ENCODE measurements at regions not wholly inside any gene's neighbourhood (a gene's known extent, or its start where the extent isn't known, plus 50 kb on each side); places are given as distances from the start of the nearest gene placed in this dataset.

DNA sequence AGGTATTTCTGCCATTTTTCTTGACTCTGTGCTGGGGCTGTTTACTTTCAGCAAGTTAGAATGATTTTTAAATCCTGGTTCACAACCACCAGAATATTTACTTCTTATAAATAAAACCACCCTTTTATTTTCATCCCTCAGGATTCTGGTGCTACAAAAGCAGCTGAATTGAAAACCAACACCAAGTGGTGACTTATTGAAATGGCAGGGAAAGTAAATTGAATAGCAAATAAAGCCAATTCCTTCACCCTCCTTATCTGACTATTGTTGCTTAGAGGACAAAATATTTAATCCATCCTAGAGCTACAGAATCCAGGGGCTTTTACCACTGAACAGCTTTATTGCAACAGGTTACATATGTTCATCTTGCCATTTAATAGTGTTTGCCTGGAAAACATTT, 828.6 kb upstream of the GHITM start:
- no TSS peak for BruUV-seq (replicated peaks)
- intact Hi-C loops (cut with micrococcal nuclease) = no loop called here

More for the DNA sequence above, 828.6 kb upstream of the GHITM start:
- no peak for ATAC-seq
- Histone ChIP-seq H3K9ac (ENCODE audit: low read length) (no peak overlapping the region), H4K20me1 (ENCODE audit: insufficient read depth) (no peaks in the 10 kb centered on the region), H3K4me3 (replicated peaks in 1 of 2; ENCODE audit: low read depth in 1 of 2, low read length in 2 of 2) (no peak overlapping the region), H2AFZ (ENCODE audit: low read depth, low read length, poor library complexity, severe bottlenecking) (no peak overlapping the region), H3K4me2 (ENCODE audit: low read length) (no peak overlapping the region), H3K79me2 (ENCODE audit: insufficient read depth, low read length) (no peaks in the 10 kb centered on the region), H3K27ac (ENCODE audit: low read depth, low read length) (no peak overlapping the region), H3K9me3 (ENCODE audit: control insufficient read depth in 1 of 2, insufficient read depth in 1 of 2, low read depth in 1 of 2, low read length in 2 of 2) (peaks cover 8 to 39% of the 10 kb centered on the region in 2 experiments; a peak in 2 of 4 replicates), H3K27me3 (ENCODE audit: insufficient read depth, low read length) (no peaks in the 10 kb centered on the region), H3K36me3 (ENCODE audit: control insufficient read depth in 1 of 2, insufficient read depth in 2 of 2, low read length in 2 of 2) (no peaks in the 10 kb centered on the region), H3K4me1 (ENCODE audit: control insufficient read depth in 1 of 2, insufficient read depth in 2 of 2, low read length in 2 of 2) (no peaks in the 10 kb centered on the region), H3K9me2 (ENCODE audit: insufficient read depth) (no peaks in the 10 kb centered on the region)
- POLR2A ChIA-PET = no interaction called here
- CTCF ChIA-PET = no interaction called here
- no peak for DNase-seq (ENCODE audit: low read depth, low spot score)
- RAD21 ChIA-PET (ENCODE audit: low non-redundant PET in 1 of 2, low total read pairs in 2 of 2, uncharacterized antibody in 2 of 2, unreplicated experiment in 2 of 2) = no interaction called here
- TF ChIP-seq TCF7L2 (IDR thresholded peaks at IDR 0.05; ENCODE audit: borderline replicate concordance, extremely low read depth, insufficient read depth, insufficient read length) (no peak), CBX3 (IDR thresholded peaks at IDR 0.05; ENCODE audit: low read depth) (no peak), EZH2phosphoT487 (IDR thresholded peaks at IDR 0.05; ENCODE audit: borderline replicate concordance) (no peak), FOSL1 (IDR thresholded peaks at IDR 0.05; ENCODE audit: low read depth) (no peak), RAD21 (IDR thresholded peaks at IDR 0.05; ENCODE audit: low read depth) (no peak), ZFX (IDR thresholded peaks at IDR 0.05) (no peak), ZNF274 (IDR thresholded peaks at IDR 0.05; ENCODE audit: low read depth, low read length) (no peak), SP1 (IDR thresholded peaks at IDR 0.05; ENCODE audit: low read depth) (no peak), JUND (IDR thresholded peaks at IDR 0.05) (no peak), CEBPB (IDR thresholded peaks at IDR 0.05; ENCODE audit: low read depth) (no peak), POLR2AphosphoS5 (IDR thresholded peaks at IDR 0.05; ENCODE audit: low read depth, low read length) (no peak), ELF1 (IDR thresholded peaks at IDR 0.05; ENCODE audit: borderline replicate concordance, low read depth) (no peak)
- TF ChIP-seq, protein P1, sequence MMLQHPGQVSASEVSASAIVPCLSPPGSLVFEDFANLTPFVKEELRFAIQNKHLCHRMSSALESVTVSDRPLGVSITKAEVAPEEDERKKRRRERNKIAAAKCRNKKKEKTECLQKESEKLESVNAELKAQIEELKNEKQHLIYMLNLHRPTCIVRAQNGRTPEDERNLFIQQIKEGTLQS (IDR thresholded peaks at IDR 0.05) = no peak
- TF ChIP-seq, protein P2, sequence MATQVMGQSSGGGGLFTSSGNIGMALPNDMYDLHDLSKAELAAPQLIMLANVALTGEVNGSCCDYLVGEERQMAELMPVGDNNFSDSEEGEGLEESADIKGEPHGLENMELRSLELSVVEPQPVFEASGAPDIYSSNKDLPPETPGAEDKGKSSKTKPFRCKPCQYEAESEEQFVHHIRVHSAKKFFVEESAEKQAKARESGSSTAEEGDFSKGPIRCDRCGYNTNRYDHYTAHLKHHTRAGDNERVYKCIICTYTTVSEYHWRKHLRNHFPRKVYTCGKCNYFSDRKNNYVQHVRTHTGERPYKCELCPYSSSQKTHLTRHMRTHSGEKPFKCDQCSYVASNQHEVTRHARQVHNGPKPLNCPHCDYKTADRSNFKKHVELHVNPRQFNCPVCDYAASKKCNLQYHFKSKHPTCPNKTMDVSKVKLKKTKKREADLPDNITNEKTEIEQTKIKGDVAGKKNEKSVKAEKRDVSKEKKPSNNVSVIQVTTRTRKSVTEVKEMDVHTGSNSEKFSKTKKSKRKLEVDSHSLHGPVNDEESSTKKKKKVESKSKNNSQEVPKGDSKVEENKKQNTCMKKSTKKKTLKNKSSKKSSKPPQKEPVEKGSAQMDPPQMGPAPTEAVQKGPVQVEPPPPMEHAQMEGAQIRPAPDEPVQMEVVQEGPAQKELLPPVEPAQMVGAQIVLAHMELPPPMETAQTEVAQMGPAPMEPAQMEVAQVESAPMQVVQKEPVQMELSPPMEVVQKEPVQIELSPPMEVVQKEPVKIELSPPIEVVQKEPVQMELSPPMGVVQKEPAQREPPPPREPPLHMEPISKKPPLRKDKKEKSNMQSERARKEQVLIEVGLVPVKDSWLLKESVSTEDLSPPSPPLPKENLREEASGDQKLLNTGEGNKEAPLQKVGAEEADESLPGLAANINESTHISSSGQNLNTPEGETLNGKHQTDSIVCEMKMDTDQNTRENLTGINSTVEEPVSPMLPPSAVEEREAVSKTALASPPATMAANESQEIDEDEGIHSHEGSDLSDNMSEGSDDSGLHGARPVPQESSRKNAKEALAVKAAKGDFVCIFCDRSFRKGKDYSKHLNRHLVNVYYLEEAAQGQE (IDR thresholded peaks at IDR 0.05; ENCODE audit: low read depth) = no peak
- TF ChIP-seq, protein P3, sequence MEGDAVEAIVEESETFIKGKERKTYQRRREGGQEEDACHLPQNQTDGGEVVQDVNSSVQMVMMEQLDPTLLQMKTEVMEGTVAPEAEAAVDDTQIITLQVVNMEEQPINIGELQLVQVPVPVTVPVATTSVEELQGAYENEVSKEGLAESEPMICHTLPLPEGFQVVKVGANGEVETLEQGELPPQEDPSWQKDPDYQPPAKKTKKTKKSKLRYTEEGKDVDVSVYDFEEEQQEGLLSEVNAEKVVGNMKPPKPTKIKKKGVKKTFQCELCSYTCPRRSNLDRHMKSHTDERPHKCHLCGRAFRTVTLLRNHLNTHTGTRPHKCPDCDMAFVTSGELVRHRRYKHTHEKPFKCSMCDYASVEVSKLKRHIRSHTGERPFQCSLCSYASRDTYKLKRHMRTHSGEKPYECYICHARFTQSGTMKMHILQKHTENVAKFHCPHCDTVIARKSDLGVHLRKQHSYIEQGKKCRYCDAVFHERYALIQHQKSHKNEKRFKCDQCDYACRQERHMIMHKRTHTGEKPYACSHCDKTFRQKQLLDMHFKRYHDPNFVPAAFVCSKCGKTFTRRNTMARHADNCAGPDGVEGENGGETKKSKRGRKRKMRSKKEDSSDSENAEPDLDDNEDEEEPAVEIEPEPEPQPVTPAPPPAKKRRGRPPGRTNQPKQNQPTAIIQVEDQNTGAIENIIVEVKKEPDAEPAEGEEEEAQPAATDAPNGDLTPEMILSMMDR (IDR thresholded peaks at IDR 0.05 in 2 of 3, conservative IDR thresholded peaks at IDR 0.05 in 1 of 3; ENCODE audit: borderline replicate concordance in 1 of 3, insufficient read depth in 1 of 3, low read depth in 2 of 3, low read length in 2 of 3) = no peak
- TF ChIP-seq, protein P4, sequence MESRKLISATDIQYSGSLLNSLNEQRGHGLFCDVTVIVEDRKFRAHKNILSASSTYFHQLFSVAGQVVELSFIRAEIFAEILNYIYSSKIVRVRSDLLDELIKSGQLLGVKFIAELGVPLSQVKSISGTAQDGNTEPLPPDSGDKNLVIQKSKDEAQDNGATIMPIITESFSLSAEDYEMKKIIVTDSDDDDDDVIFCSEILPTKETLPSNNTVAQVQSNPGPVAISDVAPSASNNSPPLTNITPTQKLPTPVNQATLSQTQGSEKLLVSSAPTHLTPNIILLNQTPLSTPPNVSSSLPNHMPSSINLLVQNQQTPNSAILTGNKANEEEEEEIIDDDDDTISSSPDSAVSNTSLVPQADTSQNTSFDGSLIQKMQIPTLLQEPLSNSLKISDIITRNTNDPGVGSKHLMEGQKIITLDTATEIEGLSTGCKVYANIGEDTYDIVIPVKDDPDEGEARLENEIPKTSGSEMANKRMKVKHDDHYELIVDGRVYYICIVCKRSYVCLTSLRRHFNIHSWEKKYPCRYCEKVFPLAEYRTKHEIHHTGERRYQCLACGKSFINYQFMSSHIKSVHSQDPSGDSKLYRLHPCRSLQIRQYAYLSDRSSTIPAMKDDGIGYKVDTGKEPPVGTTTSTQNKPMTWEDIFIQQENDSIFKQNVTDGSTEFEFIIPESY (IDR thresholded peaks at IDR 0.05; ENCODE audit: extremely low read depth, insufficient replicate concordance, low read length) = no peak

Data from HCT116 (cell line).